K562 (cell line): ENCODE measurements at regions not wholly inside any gene's neighbourhood (a gene's known extent, or its start where the extent isn't known, plus 50 kb on each side); places are given as distances from the start of the nearest gene placed in this dataset.

Experiments used
- ATAC-seq: fragments of 200-7000 bp; cut with Tn5 transposase; 3 replicates; pipeline ENCODE4 v1.9.1; 2020; ENCODE audit warnings: moderate library complexity
- BruUV-seq: library from RNA; stranded (reverse); fragments of 400-500 nt; replicated peaks from 2 replicates; lab custom pipeline; 2021; lab: Mats Ljungman, UMichigan
- CTCF ChIA-PET: fragments of 300-600 bp; formaldehyde crosslinking; extraction: SDS; loops from one replicate; lab custom pipeline; 2021; ENCODE audit warnings: low intra/inter-chr PET ratio; lab: Yijun Ruan, JAX
- POLR2A ChIA-PET: fragments of 300-600, 350-650 bp; sonication (Branson Sonifier 250); formaldehyde crosslinking; extraction: SDS; loops from one replicate; lab custom pipeline; 2021; ENCODE audit warnings: antibody characterized with exemption, inconsistent platforms; lab: Yijun Ruan, JAX
- DNase-seq, 4 experiments: peaks; one replicate each; pipeline versions ENCODE4 v3.0.0 to v3.0.0-alpha.2; 2011 to 2018; ENCODE audit warnings: low spot score in 3 of 4, mixed read lengths in 3 of 4; ENCODE audit errors: extremely low read depth in 1 of 4
- FAIRE-seq: peaks from 2 replicates; lab custom pipeline; 2011; peaks lifted over from hg19 to GRCh38; lab: Jason Lieb, UNC
- H2AFZ ChIP-seq: 2 replicates; pipeline ENCODE4 v1.6.0; 2011; ENCODE audit warnings: low read depth, low read length, control low read depth, inconsistent platforms
- H3K27ac ChIP-seq: fragments of 200-600 bp; 3 replicates; pipeline ENCODE4 v1.8.0; 2011; ENCODE audit warnings: low read depth, mild to moderate bottlenecking, control low read depth, inconsistent platforms, low read length, moderate library complexity, mixed read lengths; ENCODE audit errors: extremely low read depth
- H3K27me3 ChIP-seq, 2 experiments: fragments of 300-600 bp in 1 of 2; 2 replicates in 1 of 2; 3 replicates in 1 of 2; pipeline versions ENCODE4 v1.6.0 to v1.8.0; 2011; ENCODE audit warnings: inconsistent platforms in 2 of 2, low read length in 2 of 2, mild to moderate bottlenecking in 1 of 2, mixed read lengths in 1 of 2, moderate library complexity in 1 of 2; ENCODE audit not compliant: control insufficient read depth in 2 of 2, insufficient read depth in 2 of 2
- H3K36me3 ChIP-seq: fragments of 300-600 bp; 3 replicates; pipeline ENCODE4 v1.8.0; 2011; ENCODE audit warnings: mild to moderate bottlenecking, low read length, inconsistent platforms; ENCODE audit not compliant: control insufficient read depth, insufficient read depth
- H3K4me1 ChIP-seq, 2 experiments: fragments of 200-600 bp in 1 of 2; replicated peaks in 1 of 2; 2 replicates in 1 of 2; 3 replicates in 1 of 2; pipeline versions ENCODE4 v1.5.1 to v1.8.0; 2011; ENCODE audit warnings: inconsistent platforms in 2 of 2, low read length in 2 of 2, mild to moderate bottlenecking in 1 of 2, mixed read lengths in 1 of 2, moderate library complexity in 1 of 2; ENCODE audit not compliant: control insufficient read depth in 2 of 2, insufficient read depth in 2 of 2
- H3K4me2 ChIP-seq: 2 replicates; pipeline ENCODE4 v1.6.1; 2011; ENCODE audit warnings: low read length, control low read depth, inconsistent platforms, mixed read lengths; ENCODE audit not compliant: insufficient read depth
- H3K4me3 ChIP-seq: fragments of 200-600 bp; sonication (generic), shearing (Covaris generic); 2 replicates; pipeline ENCODE4 v1.5.1; 2016; ENCODE audit warnings: control low read depth, inconsistent platforms
- H3K79me2 ChIP-seq: fragments of 200-600 bp; 3 replicates; pipeline ENCODE4 v1.8.0; 2011; ENCODE audit warnings: low read length, inconsistent platforms; ENCODE audit not compliant: control insufficient read depth, insufficient read depth
- H3K9ac ChIP-seq, 2 experiments: 2 replicates each; pipeline versions ENCODE4 v1.6.0 to v1.6.1; 2011; ENCODE audit warnings: low read depth in 2 of 2, low read length in 2 of 2, control low read depth in 1 of 2, inconsistent platforms in 1 of 2, mild to moderate bottlenecking in 1 of 2, mixed read lengths in 1 of 2; ENCODE audit not compliant: insufficient read depth in 1 of 2
- H3K9me1 ChIP-seq: one replicate; pipeline ENCODE4 v1.6.0; 2011; ENCODE audit warnings: inconsistent platforms, mild to moderate bottlenecking, low read length, moderate library complexity; ENCODE audit not compliant: control insufficient read depth, insufficient read depth
- H3K9me3 ChIP-seq: replicated peaks from 2 replicates; pipeline ENCODE4 v1.5.1; 2011; ENCODE audit warnings: low read depth, low read length, inconsistent platforms; ENCODE audit not compliant: control insufficient read depth, insufficient read depth
- H4K20me1 ChIP-seq: replicated peaks from 2 replicates; pipeline ENCODE4 v1.6.1; 2011; ENCODE audit warnings: low read length, inconsistent platforms, mixed read lengths; ENCODE audit not compliant: control insufficient read depth, insufficient read depth
- CTCF ChIP-seq, 3 experiments: IDR thresholded peaks in 2 of 3; conservative IDR thresholded peaks in 1 of 3; 2 replicates each; pipeline ENCODE4 v1.5.1; 2011 to 2012; ENCODE audit warnings: low read length in 3 of 3, mild to moderate bottlenecking in 3 of 3, control low read depth in 2 of 3, improper control_type of control experiment in 1 of 3, inconsistent platforms in 1 of 3, low read depth in 1 of 3, mixed read lengths in 1 of 3, moderate library complexity in 1 of 3; ENCODE audit not compliant: insufficient read depth in 2 of 3
- MCM3 ChIP-seq: fragments of 450-650 bp; IDR thresholded peaks from 2 replicates; pipeline ENCODE4 v1.6.1; 2016
- NFIC ChIP-seq: fragments of 450-650 bp; IDR thresholded peaks from 2 replicates; pipeline ENCODE4 v1.6.1; 2017; ENCODE audit warnings: mild to moderate bottlenecking, inconsistent platforms
- NFYB ChIP-seq: IDR thresholded peaks from 2 replicates; pipeline ENCODE4 v1.6.1; 2011; ENCODE audit warnings: mild to moderate bottlenecking, moderate library complexity; ENCODE audit not compliant: insufficient read length; ENCODE audit errors: extremely low read depth
- NONO ChIP-seq, 2 experiments: fragments of 200-400 bp in 1 of 2; fragments of 450-650 bp in 1 of 2; formaldehyde crosslinking in 1 of 2; IDR thresholded peaks; 2 replicates each; pipeline ENCODE4 v1.6.1; 2017; ENCODE audit warnings: low read depth in 2 of 2, mild to moderate bottlenecking in 2 of 2, moderate library complexity in 2 of 2, low read length in 1 of 2
- RAD21 ChIP-seq, 2 experiments: fragments of 250-450 bp in 1 of 2; fragments of 450-650 bp in 1 of 2; sonication (Bioruptor Pico) in 1 of 2; formaldehyde crosslinking in 1 of 2; IDR thresholded peaks in 1 of 2; conservative IDR thresholded peaks in 1 of 2; 2 replicates each; pipeline versions ENCODE4 v1.4.0 to v1.8.0; 2020 to 2022; ENCODE audit warnings: mild to moderate bottlenecking in 2 of 2, moderate library complexity in 1 of 2
- SFPQ ChIP-seq: fragments of 200-400 bp; formaldehyde crosslinking; IDR thresholded peaks from 2 replicates; pipeline ENCODE4 v1.6.1; 2017; ENCODE audit warnings: mild to moderate bottlenecking, low read depth, low read length, moderate library complexity
- SMAD4 ChIP-seq: fragments of 250-450 bp; sonication (Bioruptor Pico); conservative IDR thresholded peaks from 2 replicates; pipeline ENCODE4 v1.8.0; 2021; ENCODE audit warnings: inconsistent platforms, mild to moderate bottlenecking, moderate library complexity
- TBP ChIP-seq: optimal IDR thresholded peaks from 2 replicates; pipeline ENCODE3; 2011; ENCODE audit warnings: low read depth, low read length, improper control_type of control experiment
- ZNF212 ChIP-seq: fragments of 450-650 bp; formaldehyde crosslinking; IDR thresholded peaks from 2 replicates; pipeline ENCODE4 v1.4.0; 2020; ENCODE audit warnings: mild to moderate bottlenecking
- WGBS: fragments of 100-300 bp; shearing (Covaris generic); methylation state at CpG from one replicate; pipeline ENCODE4 v1.1.6; 2016; ENCODE audit warnings: low coverage, mixed read lengths; ENCODE audit not compliant: insufficient coverage; ENCODE audit errors: missing lambda C conversion rate; 5-methylcytosine and 5-hydroxymethylcytosine counted together
- in situ Hi-C: fragments of 300-500 bp; cut with MboI; formaldehyde crosslinking; loops from 4 replicates; pipeline ENCODE4 v1.15.0; 2018; ENCODE audit warnings: inconsistent platforms, mixed read lengths
- intact Hi-C: fragments of 100-400 bp; cut with micrococcal nuclease; formaldehyde crosslinking; loops from 2 replicates; pipeline ENCODE4 v1.14.2; 2022

- TF ChIP-seq NONO (IDR thresholded peaks at IDR 0.05; ENCODE audit: low read depth in 2 of 2, low read length in 1 of 2) = no peak
Observed at GRCh38 chr12:91622037-91622436, 439.4 kb upstream of the DCN start (continued).

GRCh38 chr12:91620992-91621391, 438.4 kb upstream of the DCN start:
- Histone ChIP-seq H3K4me3 (no peak overlapping the region), H3K9me3 (no peaks in the 10 kb centered on the region), H3K9me1 (no peaks in the 10 kb centered on the region), H3K36me3 (peaks cover 10% of the 10 kb centered on the region; the same call in 2 of the 3 replicates), H2AFZ (no peak overlapping the region), H3K79me2 (peaks cover 57% of the 10 kb centered on the region), H3K4me1 (peaks cover 0 to 10% of the 10 kb centered on the region in 2 experiments; a peak in 3 of 5 replicates), H3K27ac (no peak overlapping the region), H3K4me2 (no peak overlapping the region), H3K27me3 (no peaks in the 10 kb centered on the region), H3K9ac (no peak overlapping the region), H4K20me1 (no peaks in the 10 kb centered on the region)
- no TSS peak for BruUV-seq
- POLR2A ChIA-PET = interaction anchor here (1.0 to 3.7 kb wide), 3 partner anchors 9 to 13 kb away, joined by 6 to 31 read pairs (median 9); no protein-coding TSS in a partner anchor
- FAIRE-seq (no peak), DNase-seq (peak in 1 of 4 experiments; percentile 22), ATAC-seq (peak; percentile 86)
- WGBS = 72% methylated on average over 9 of the region's 9 CpGs
- CTCF ChIA-PET = no interaction called here
- intact Hi-C loops = no loop called here
- no peak for TF ChIP-seq SMAD4 (CRISPR knock-in tag)
- no peak for TF ChIP-seq SFPQ
- no peak for TF ChIP-seq TBP
- no peak for TF ChIP-seq MCM3
- no peak for TF ChIP-seq ZNF212
- peak in 1 of 3 experiments; percentile 17; a peak in 1 of 6 replicates for TF ChIP-seq CTCF (IDR thresholded peaks at IDR 0.05 in 2 of 3, conservative IDR thresholded peaks at IDR 0.05 in 1 of 3; ENCODE audit: insufficient read depth in 2 of 3, low read depth in 1 of 3, low read length in 3 of 3)
- TF ChIP-seq NFYB = no peak
- no peak for TF ChIP-seq NFIC
- peak in 1 of 2 experiments; percentile 29; a peak in 1 of 4 replicates for TF ChIP-seq RAD21 (CRISPR knock-in tag; conservative IDR thresholded peaks at IDR 0.05 in 1 of 2, IDR thresholded peaks at IDR 0.05 in 1 of 2)
- in situ Hi-C loops = no loop called here
